HCT116 (cell line): ENCODE measurements at regions not wholly inside any gene's neighbourhood (a gene's known extent, or its start where the extent isn't known, plus 50 kb on each side); places are given as distances from the start of the nearest gene placed in this dataset.

Source experiments
- ATAC-seq: fragments of 200-7000 bp; cut with Tn5 transposase; 2 replicates; pipeline ENCODE4 v1.9.1; 2020; ENCODE audit warnings: mild to moderate bottlenecking, moderate library complexity
- BruUV-seq: library from RNA; stranded (reverse); fragments of 400-500 nt; replicated peaks from 2 replicates; lab custom pipeline; 2021; lab: Mats Ljungman, UMichigan
- CTCF ChIA-PET: fragments of 300-600 bp; sonication (Branson Sonifier 250); formaldehyde crosslinking; loops from one replicate; lab custom pipeline; 2021; ENCODE audit warnings: antibody characterized with exemption; lab: Charles Lee
- POLR2A ChIA-PET: fragments of 300-600, 350-600 bp; sonication (Branson Sonifier 250); formaldehyde crosslinking; loops from one replicate; lab custom pipeline; 2021; ENCODE audit warnings: antibody characterized with exemption; lab: Charles Lee
- RAD21 ChIA-PET, 2 experiments: fragments of 300-600 bp; sonication (Branson Sonifier 250); formaldehyde crosslinking; loops; one replicate each; lab custom pipeline; 2023; ENCODE audit warnings: low total read pairs in 2 of 2; ENCODE audit not compliant: uncharacterized antibody in 2 of 2, unreplicated experiment in 2 of 2, low non-redundant PET in 1 of 2; lab: Charles Lee
- DNase-seq: peaks from one replicate; pipeline ENCODE4 v3.0.0-alpha.2; 2010; ENCODE audit warnings: low read depth, low spot score
- H2AFZ ChIP-seq: fragments of 200-600 bp; shearing (Covaris generic), sonication (generic); 2 replicates; pipeline ENCODE4 v1.6.1; 2017; ENCODE audit warnings: low read depth, mixed run types, mixed read lengths, antibody characterized with exemption, low read length; ENCODE audit not compliant: poor library complexity, severe bottlenecking
- H3K27ac ChIP-seq: 2 replicates; pipeline ENCODE4 v1.5.1; 2012; ENCODE audit warnings: low read depth, low read length
- H3K27me3 ChIP-seq: fragments of 200-600 bp; sonication (generic); 2 replicates; pipeline ENCODE4 v1.6.1; 2016; ENCODE audit warnings: mixed run types, low read length, mixed read lengths; ENCODE audit not compliant: insufficient read depth
- H3K36me3 ChIP-seq, 2 experiments: fragments of 200-500 bp in 1 of 2; fragments of 200-600 bp in 1 of 2; sonication (Bioruptor generic) in 1 of 2; sonication (generic) in 1 of 2; 2 replicates each; pipeline versions ENCODE4 v1.5.1 to v1.6.1; 2014 to 2016; ENCODE audit warnings: low read length in 2 of 2, inconsistent platforms in 1 of 2, mixed read lengths in 1 of 2, mixed run types in 1 of 2; ENCODE audit not compliant: insufficient read depth in 2 of 2, control insufficient read depth in 1 of 2
- H3K4me1 ChIP-seq, 2 experiments: fragments of 200-600 bp in 1 of 2; sonication (generic) in 1 of 2; 2 replicates each; pipeline versions ENCODE4 v1.5.1 to v1.6.1; 2012 to 2017; ENCODE audit warnings: low read length in 2 of 2, inconsistent platforms in 1 of 2, mild to moderate bottlenecking in 1 of 2, mixed read lengths in 1 of 2, mixed run types in 1 of 2, moderate library complexity in 1 of 2; ENCODE audit not compliant: insufficient read depth in 2 of 2, control insufficient read depth in 1 of 2
- H3K4me2 ChIP-seq: fragments of 200-600 bp; sonication (generic); 2 replicates; pipeline ENCODE4 v1.6.1; 2017; ENCODE audit warnings: mixed run types, low read length, mixed read lengths
- H3K4me3 ChIP-seq, 2 experiments: fragments of 200-600 bp in 1 of 2; sonication (generic) in 1 of 2; replicated peaks in 1 of 2; 2 replicates each; pipeline ENCODE4 v1.5.1; 2011 to 2016; ENCODE audit warnings: low read length in 2 of 2, control low read depth in 1 of 2, low read depth in 1 of 2, mild to moderate bottlenecking in 1 of 2, mixed read lengths in 1 of 2, mixed run types in 1 of 2
- H3K79me2 ChIP-seq: fragments of 200-600 bp; sonication (generic); 2 replicates; pipeline ENCODE4 v1.6.1; 2017; ENCODE audit warnings: mild to moderate bottlenecking, mixed run types, low read length, moderate library complexity, mixed read lengths; ENCODE audit not compliant: insufficient read depth
- H3K9ac ChIP-seq: fragments of 200-600 bp; sonication (generic); 2 replicates; pipeline ENCODE4 v1.6.1; 2016; ENCODE audit warnings: low read length, mixed read lengths
- H3K9me2 ChIP-seq: fragments of 200-600 bp; sonication (generic), shearing (Covaris generic); 2 replicates; pipeline ENCODE4 v1.6.1; 2017; ENCODE audit warnings: mixed run types, mild to moderate bottlenecking, moderate library complexity; ENCODE audit not compliant: insufficient read depth
- H3K9me3 ChIP-seq, 2 experiments: fragments of 200-500 bp in 1 of 2; fragments of 200-600 bp in 1 of 2; sonication (Bioruptor generic) in 1 of 2; sonication (generic) in 1 of 2; 2 replicates each; pipeline ENCODE4 v1.6.1; 2014 to 2017; ENCODE audit warnings: low read length in 2 of 2, mixed read lengths in 2 of 2, inconsistent platforms in 1 of 2, low read depth in 1 of 2, mild to moderate bottlenecking in 1 of 2, mixed run types in 1 of 2, moderate library complexity in 1 of 2; ENCODE audit not compliant: control insufficient read depth in 1 of 2, insufficient read depth in 1 of 2
- H4K20me1 ChIP-seq: fragments of 200-600 bp; sonication (generic), shearing (Covaris generic); 2 replicates; pipeline ENCODE4 v1.6.1; 2017; ENCODE audit warnings: mixed run types, mild to moderate bottlenecking, moderate library complexity; ENCODE audit not compliant: insufficient read depth
- ATF3 ChIP-seq: IDR thresholded peaks from 2 replicates; pipeline ENCODE4 v1.6.1; 2012
- CTCF ChIP-seq, 3 experiments: fragments of 200-600 bp in 1 of 3; sonication (generic) in 1 of 3; IDR thresholded peaks in 2 of 3; conservative IDR thresholded peaks in 1 of 3; 2 replicates each; pipeline ENCODE4 v1.5.1; 2012 to 2017; ENCODE audit warnings: low read depth in 2 of 3, low read length in 2 of 3, antibody characterized with exemption in 1 of 3, borderline replicate concordance in 1 of 3, control low read depth in 1 of 3, mild to moderate bottlenecking in 1 of 3, mixed read lengths in 1 of 3, mixed run types in 1 of 3, moderate library complexity in 1 of 3; ENCODE audit not compliant: insufficient read depth in 1 of 3
- EZH2 ChIP-seq: fragments of 200-600 bp; sonication (generic); IDR thresholded peaks from 2 replicates; pipeline ENCODE4 v1.6.1; 2017; ENCODE audit warnings: antibody characterized with exemption, mixed run types
- EZH2phosphoT487 ChIP-seq: fragments of 200-600 bp; IDR thresholded peaks from 2 replicates; pipeline ENCODE4 v1.6.1; 2018; ENCODE audit warnings: antibody characterized with exemption, borderline replicate concordance
- JUND ChIP-seq: IDR thresholded peaks from 2 replicates; pipeline ENCODE4 v1.6.1; 2012
- MAX ChIP-seq: IDR thresholded peaks from 2 replicates; pipeline ENCODE4 v1.6.1; 2012
- REST ChIP-seq: IDR thresholded peaks from 2 replicates; pipeline ENCODE4 v1.6.1; 2012; ENCODE audit warnings: low read depth
- SIN3A ChIP-seq: IDR thresholded peaks from 2 replicates; pipeline ENCODE4 v1.6.1; 2012; ENCODE audit warnings: low read depth
- SRF ChIP-seq: IDR thresholded peaks from 2 replicates; pipeline ENCODE4 v1.6.1; 2012; ENCODE audit warnings: low read depth
- TCF7L2 ChIP-seq: IDR thresholded peaks from 2 replicates; pipeline ENCODE4 v1.7.0; 2011; ENCODE audit warnings: borderline replicate concordance, inconsistent platforms; ENCODE audit not compliant: insufficient read depth, insufficient read length; ENCODE audit errors: extremely low read depth
- ZBTB33 ChIP-seq: IDR thresholded peaks from 2 replicates; pipeline ENCODE4 v1.6.1; 2011; ENCODE audit warnings: mild to moderate bottlenecking, low read length, moderate library complexity; ENCODE audit not compliant: insufficient replicate concordance; ENCODE audit errors: extremely low read depth
- ZFX ChIP-seq: fragments of 450-650 bp; IDR thresholded peaks from 2 replicates; pipeline ENCODE4 v1.6.1; 2017
- ZNF274 ChIP-seq: fragments of 200-500 bp; sonication (Bioruptor generic); IDR thresholded peaks from 2 replicates; pipeline ENCODE4 v1.6.1; 2014; ENCODE audit warnings: mild to moderate bottlenecking, low read depth, low read length, inconsistent platforms
- intact Hi-C: fragments of 100-400 bp; cut with micrococcal nuclease; formaldehyde crosslinking; loops from 2 replicates; pipeline ENCODE4 v1.10.0; 2022

- no peaks in the 10 kb centered on the region for H3K9me2 ChIP-seq
- H3K27me3 ChIP-seq, result no peaks in the 10 kb centered on the region
- no peaks in the 10 kb centered on the region for H3K9me3 ChIP-seq
- CTCF ChIA-PET, result no interaction called here
- H3K79me2 ChIP-seq, result no peaks in the 10 kb centered on the region
- H3K4me3 ChIP-seq, result no peak overlapping the region
- no peak for DNase-seq
- no peak overlapping the region for H3K27ac ChIP-seq
- POLR2A ChIA-PET, result no interaction called here
- no peak overlapping the region for H3K9ac ChIP-seq
- no peaks in the 10 kb centered on the region for H3K36me3 ChIP-seq
- no peaks in the 10 kb centered on the region for H4K20me1 ChIP-seq
- RAD21 ChIA-PET, result no interaction called here
- H2AFZ ChIP-seq, result no peak overlapping the region
- TF ChIP-seq TCF7L2 (no peak), ZNF274 (no peak)
- intact Hi-C loops, result no loop called here
- ATAC-seq, result no peak
- H3K4me2 ChIP-seq, result no peak overlapping the region
- BruUV-seq, result no TSS peak
- H3K4me1 ChIP-seq, result no peaks in the 10 kb centered on the region
Measured at GRCh38 chr4:128477540-128477939, 189.9 kb upstream of the PGRMC2 start.

- RAD21 ChIA-PET, result no interaction called here
- no peak overlapping the region for H3K9ac ChIP-seq
- BruUV-seq, result no TSS peak
- no peak overlapping the region for H3K4me2 ChIP-seq
- DNase-seq (no peak), ATAC-seq (no peak)
- H3K27me3 ChIP-seq, result no peaks in the 10 kb centered on the region
- POLR2A ChIA-PET, result no interaction called here
- H3K79me2 ChIP-seq, result no peaks in the 10 kb centered on the region
- no peak overlapping the region for H2AFZ ChIP-seq
- no peaks in the 10 kb centered on the region for H3K9me2 ChIP-seq
- no peak overlapping the region for H3K4me3 ChIP-seq
- CTCF ChIA-PET, result no interaction called here
- intact Hi-C loops, result no loop called here
- H3K4me1 ChIP-seq, result no peaks in the 10 kb centered on the region
- no peaks in the 10 kb centered on the region for H3K36me3 ChIP-seq
- H3K9me3 ChIP-seq, result no peaks in the 10 kb centered on the region
- H4K20me1 ChIP-seq, result no peaks in the 10 kb centered on the region
- H3K27ac ChIP-seq, result no peak overlapping the region
- TF ChIP-seq EZH2 (no peak), ZFX (no peak), EZH2phosphoT487 (no peak), SRF (no peak), REST (no peak), ATF3 (no peak), ZBTB33 (no peak), MAX (no peak), TCF7L2 (no peak), SIN3A (no peak), JUND (no peak), CTCF (IDR thresholded peaks at IDR 0.05 in 2 of 3, conservative IDR thresholded peaks at IDR 0.05 in 1 of 3; ENCODE audit: borderline replicate concordance in 1 of 3, insufficient read depth in 1 of 3, low read depth in 2 of 3, low read length in 2 of 3) (no peak)
Measured at GRCh38 chr4:128475597-128475996, 188.0 kb upstream of the PGRMC2 start.
